ENCODE measurements at regions not wholly inside any gene's neighbourhood (a gene's known extent, or its start where the extent isn't known, plus 50 kb on each side); places are given as distances from the start of the nearest gene placed in this dataset.
"Not testable (repeated sequence)": the region's sequence is repeated elsewhere in the genome, so short reads cannot be mapped to it uniquely, and the experiment has no call there.

DNA sequence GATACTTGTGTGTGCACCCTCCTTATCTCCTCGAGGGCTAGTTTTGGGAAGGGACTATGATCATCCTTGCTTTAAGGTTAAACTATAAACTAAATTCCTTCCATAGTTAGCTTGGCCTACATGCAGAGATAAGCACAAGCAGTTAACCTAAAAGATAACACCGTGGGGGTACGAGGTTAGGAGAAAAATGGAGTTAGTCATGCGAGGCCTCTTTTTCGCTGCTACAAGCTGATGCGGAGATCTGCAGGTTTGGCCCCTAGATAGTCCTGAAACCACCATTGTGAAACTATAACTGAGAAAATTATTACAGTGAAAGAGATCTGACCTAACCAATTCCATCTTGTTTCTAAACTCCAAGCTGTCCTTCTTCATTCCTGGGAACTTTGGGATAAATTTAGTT lies 113.7 kb upstream of the ZKSCAN2 start:
- H3K79me2 ChIP-seq (ENCODE audit: low read length), result no peaks in the 10 kb centered on the region
- no peak overlapping the region for H2AFZ ChIP-seq (ENCODE audit: low read depth, low read length)
- TF ChIP-seq, protein P1, sequence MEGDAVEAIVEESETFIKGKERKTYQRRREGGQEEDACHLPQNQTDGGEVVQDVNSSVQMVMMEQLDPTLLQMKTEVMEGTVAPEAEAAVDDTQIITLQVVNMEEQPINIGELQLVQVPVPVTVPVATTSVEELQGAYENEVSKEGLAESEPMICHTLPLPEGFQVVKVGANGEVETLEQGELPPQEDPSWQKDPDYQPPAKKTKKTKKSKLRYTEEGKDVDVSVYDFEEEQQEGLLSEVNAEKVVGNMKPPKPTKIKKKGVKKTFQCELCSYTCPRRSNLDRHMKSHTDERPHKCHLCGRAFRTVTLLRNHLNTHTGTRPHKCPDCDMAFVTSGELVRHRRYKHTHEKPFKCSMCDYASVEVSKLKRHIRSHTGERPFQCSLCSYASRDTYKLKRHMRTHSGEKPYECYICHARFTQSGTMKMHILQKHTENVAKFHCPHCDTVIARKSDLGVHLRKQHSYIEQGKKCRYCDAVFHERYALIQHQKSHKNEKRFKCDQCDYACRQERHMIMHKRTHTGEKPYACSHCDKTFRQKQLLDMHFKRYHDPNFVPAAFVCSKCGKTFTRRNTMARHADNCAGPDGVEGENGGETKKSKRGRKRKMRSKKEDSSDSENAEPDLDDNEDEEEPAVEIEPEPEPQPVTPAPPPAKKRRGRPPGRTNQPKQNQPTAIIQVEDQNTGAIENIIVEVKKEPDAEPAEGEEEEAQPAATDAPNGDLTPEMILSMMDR (IDR thresholded peaks at IDR 0.05; ENCODE audit: low read depth, low read length), result no peak
- no peak for TF ChIP-seq EZH2phosphoT487 (IDR thresholded peaks at IDR 0.05; ENCODE audit: low read depth)
- no peaks in the 10 kb centered on the region for H3K4me1 ChIP-seq (ENCODE audit: low read length)
- H4K20me1 ChIP-seq (ENCODE audit: insufficient read depth, low read length), result no peaks in the 10 kb centered on the region
- H3K27ac ChIP-seq (ENCODE audit: low read length), result no peak overlapping the region
- no peak overlapping the region for H3K4me2 ChIP-seq (ENCODE audit: low read length)
- H3K36me3 ChIP-seq (replicated peaks; ENCODE audit: low read depth, low read length), result no peaks in the 10 kb centered on the region
- no peaks in the 10 kb centered on the region for H3K9me3 ChIP-seq (ENCODE audit: insufficient read depth, low read length)
- no peak overlapping the region for H3K9ac ChIP-seq (ENCODE audit: low read length)
- no peak overlapping the region for H3K4me3 ChIP-seq (ENCODE audit: low read length)
- peaks cover 8% of the 10 kb centered on the region; the same call in 1 of the 2 replicates for H3K27me3 ChIP-seq (ENCODE audit: low read depth, low read length)

DNA sequence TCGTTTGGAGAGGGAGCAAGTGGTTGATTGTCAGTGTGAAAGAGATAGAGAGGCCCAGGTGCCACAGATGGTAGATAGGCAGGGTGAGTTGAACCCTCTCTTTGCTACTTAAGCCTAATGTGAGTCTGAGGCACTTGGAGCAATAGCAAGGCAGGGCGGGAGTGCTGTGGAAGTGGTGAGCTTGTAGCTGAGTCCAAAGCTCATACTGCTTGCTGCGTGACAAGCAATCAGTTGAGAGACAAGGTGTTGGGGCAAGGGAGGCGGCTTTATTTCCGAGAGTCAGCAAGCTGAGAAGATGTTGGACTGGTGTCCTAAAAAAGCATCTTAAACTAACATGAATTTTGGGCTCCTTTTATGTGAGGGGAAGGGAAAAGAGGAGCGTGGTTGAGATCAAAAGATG lies 112.9 kb upstream of the ZKSCAN2 start:
- Histone ChIP-seq H3K4me2 (ENCODE audit: low read length) (no peak overlapping the region), H3K9ac (ENCODE audit: low read length) (no peak overlapping the region), H3K4me1 (ENCODE audit: low read length) (no peaks in the 10 kb centered on the region), H3K4me3 (ENCODE audit: low read length) (no peak overlapping the region), H3K27me3 (ENCODE audit: low read depth, low read length) (peaks cover 8% of the 10 kb centered on the region; the same call in 1 of the 2 replicates), H3K36me3 (replicated peaks; ENCODE audit: low read depth, low read length) (no peaks in the 10 kb centered on the region), H3K27ac (ENCODE audit: low read length) (no peak overlapping the region), H2AFZ (ENCODE audit: low read depth, low read length) (no peak overlapping the region), H3K79me2 (ENCODE audit: low read length) (no peaks in the 10 kb centered on the region), H3K9me3 (ENCODE audit: insufficient read depth, low read length) (no peaks in the 10 kb centered on the region), H4K20me1 (ENCODE audit: insufficient read depth, low read length) (no peaks in the 10 kb centered on the region)
- TF ChIP-seq EZH2phosphoT487 (IDR thresholded peaks at IDR 0.05; ENCODE audit: low read depth), result no peak
- TF ChIP-seq, protein P1 (IDR thresholded peaks at IDR 0.05; ENCODE audit: low read depth, low read length), result no peak

DNA sequence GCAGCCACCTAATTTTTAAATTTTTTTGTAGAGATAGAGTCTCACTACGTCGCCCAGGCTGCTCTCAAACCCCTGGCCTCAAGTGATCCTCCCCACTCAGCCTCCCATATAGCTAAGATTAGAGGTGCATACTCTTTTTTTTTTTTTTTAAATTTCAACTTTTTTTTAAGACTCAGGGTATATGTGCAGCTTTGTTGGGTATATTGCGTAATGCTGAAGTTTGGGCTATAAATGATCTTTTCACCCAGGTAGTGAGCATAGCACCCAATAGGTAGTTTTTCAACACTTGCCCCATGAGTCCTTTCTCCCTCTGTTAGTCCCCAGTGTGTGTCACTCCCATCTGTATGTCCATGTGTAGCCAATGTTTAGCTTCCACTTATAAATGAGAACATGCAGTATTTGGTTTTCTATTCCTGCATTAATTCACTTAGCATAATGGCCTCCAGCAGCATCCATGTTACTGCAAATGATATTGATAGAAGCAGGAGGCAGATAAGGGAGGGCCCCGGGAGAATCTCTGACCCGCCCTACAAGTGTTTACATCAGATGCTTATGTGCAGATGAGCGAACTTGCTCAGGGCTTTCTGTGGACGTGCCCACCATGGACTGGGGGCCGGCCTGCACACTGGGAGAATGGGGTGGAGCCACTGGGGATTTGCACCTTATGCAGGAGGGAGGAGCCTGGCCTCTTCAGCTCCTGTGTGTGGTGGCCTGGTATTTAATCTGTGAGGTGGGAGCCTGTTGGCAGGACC lies 110.3 kb upstream of the ZKSCAN2 start:
- H2AFZ ChIP-seq (ENCODE audit: low read depth, low read length), result no peak overlapping the region
- no peaks in the 10 kb centered on the region for H3K4me1 ChIP-seq (ENCODE audit: low read length)
- no peak overlapping the region for H3K4me2 ChIP-seq (ENCODE audit: low read length)
- no peaks in the 10 kb centered on the region for H3K36me3 ChIP-seq (replicated peaks; ENCODE audit: low read depth, low read length)
- H3K27me3 ChIP-seq (ENCODE audit: low read depth, low read length), result peaks cover 5% of the 10 kb centered on the region; the same call in 1 of the 2 replicates
- H3K79me2 ChIP-seq (ENCODE audit: low read length), result no peaks in the 10 kb centered on the region
- TF ChIP-seq, protein P1 (IDR thresholded peaks at IDR 0.05; ENCODE audit: low read depth, low read length), result no peak
- H3K4me3 ChIP-seq (ENCODE audit: low read length), result no peak overlapping the region
- H4K20me1 ChIP-seq (ENCODE audit: insufficient read depth, low read length), result no peaks in the 10 kb centered on the region
- no peaks in the 10 kb centered on the region for H3K9me3 ChIP-seq (ENCODE audit: insufficient read depth, low read length)
- H3K27ac ChIP-seq (ENCODE audit: low read length), result no peak overlapping the region
- H3K9ac ChIP-seq (ENCODE audit: low read length), result no peak overlapping the region

DNA sequence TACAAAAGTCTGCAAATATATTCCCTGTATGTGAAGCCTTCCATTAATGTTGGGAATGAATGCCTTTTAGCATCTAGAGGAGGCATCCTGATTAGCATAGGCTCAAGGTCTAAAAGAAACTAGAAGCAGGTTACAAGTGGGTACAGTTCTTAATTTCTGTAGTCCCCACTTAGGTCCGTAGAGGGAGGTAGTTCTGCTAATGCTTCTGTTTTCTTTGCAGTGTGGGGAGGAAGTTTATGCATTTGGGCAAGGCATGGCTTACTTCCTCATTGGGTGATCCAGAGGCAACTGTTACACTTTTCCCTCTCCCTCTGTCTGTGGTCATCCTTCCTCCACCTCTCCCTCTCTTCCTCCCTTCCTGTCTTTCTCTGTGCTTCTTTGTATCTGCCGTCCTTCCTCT lies 108.4 kb upstream of the ZKSCAN2 start:
- Histone ChIP-seq H3K9ac (ENCODE audit: low read length) (no peak overlapping the region), H4K20me1 (ENCODE audit: insufficient read depth, low read length) (no peaks in the 10 kb centered on the region), H3K9me3 (ENCODE audit: insufficient read depth, low read length) (no peaks in the 10 kb centered on the region), H3K27ac (ENCODE audit: low read length) (no peak overlapping the region), H3K27me3 (ENCODE audit: low read depth, low read length) (peaks cover 5% of the 10 kb centered on the region; the same call in 1 of the 2 replicates), H3K4me3 (ENCODE audit: low read length) (no peak overlapping the region), H3K4me2 (ENCODE audit: low read length) (no peak overlapping the region), H2AFZ (ENCODE audit: low read depth, low read length) (no peak overlapping the region), H3K36me3 (replicated peaks; ENCODE audit: low read depth, low read length) (no peaks in the 10 kb centered on the region), H3K79me2 (ENCODE audit: low read length) (no peaks in the 10 kb centered on the region), H3K4me1 (ENCODE audit: low read length) (no peaks in the 10 kb centered on the region)
- TF ChIP-seq, protein P1 (IDR thresholded peaks at IDR 0.05; ENCODE audit: low read depth, low read length), result no peak
- no peak for TF ChIP-seq EZH2phosphoT487 (IDR thresholded peaks at IDR 0.05; ENCODE audit: low read depth)

DNA sequence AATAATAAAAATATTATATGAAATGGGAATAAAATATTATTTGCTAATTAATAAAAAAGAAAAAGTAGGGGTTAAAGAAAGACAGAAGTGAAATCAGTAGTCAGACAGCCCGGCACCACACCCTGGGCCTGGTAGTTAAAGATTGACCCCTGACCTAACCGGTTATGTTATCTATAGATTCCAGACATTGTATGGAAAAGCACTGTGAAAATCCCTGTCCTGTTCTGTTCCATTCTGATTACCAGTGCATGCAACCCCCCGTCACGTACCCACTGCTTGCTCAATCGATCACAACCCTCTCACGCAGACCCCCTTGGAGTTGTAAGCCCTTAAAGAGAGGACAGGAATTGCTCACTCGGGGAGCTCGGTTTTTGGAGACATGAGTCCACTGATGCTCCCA lies 101.9 kb upstream of the ZKSCAN2 start:
- not testable (repeated sequence) for H3K4me2 ChIP-seq (ENCODE audit: low read length); H2AFZ ChIP-seq (ENCODE audit: low read depth, low read length); H3K9ac ChIP-seq (ENCODE audit: low read length); H3K27ac ChIP-seq (ENCODE audit: low read length); H3K9me3 ChIP-seq (ENCODE audit: insufficient read depth, low read length); H3K79me2 ChIP-seq (ENCODE audit: low read length); H3K4me3 ChIP-seq (ENCODE audit: low read length); H3K27me3 ChIP-seq (ENCODE audit: low read depth, low read length); H3K36me3 ChIP-seq (replicated peaks; ENCODE audit: low read depth, low read length); H3K4me1 ChIP-seq (ENCODE audit: low read length); H4K20me1 ChIP-seq (ENCODE audit: insufficient read depth, low read length)
